GM18499 (cell line): ENCODE measurements at regions not wholly inside any gene's neighbourhood (a gene's known extent, or its start where the extent isn't known, plus 50 kb on each side); places are given as distances from the start of the nearest gene placed in this dataset.

Experiments used
- ATAC-seq: cut with Tn5 transposase; IDR thresholded peaks from one replicate; pipeline ENCODE4 v1.9.1; 2021; ENCODE audit warnings: moderate number of reproducible peaks; ENCODE audit not compliant: insufficient read depth, unreplicated experiment

DNA sequence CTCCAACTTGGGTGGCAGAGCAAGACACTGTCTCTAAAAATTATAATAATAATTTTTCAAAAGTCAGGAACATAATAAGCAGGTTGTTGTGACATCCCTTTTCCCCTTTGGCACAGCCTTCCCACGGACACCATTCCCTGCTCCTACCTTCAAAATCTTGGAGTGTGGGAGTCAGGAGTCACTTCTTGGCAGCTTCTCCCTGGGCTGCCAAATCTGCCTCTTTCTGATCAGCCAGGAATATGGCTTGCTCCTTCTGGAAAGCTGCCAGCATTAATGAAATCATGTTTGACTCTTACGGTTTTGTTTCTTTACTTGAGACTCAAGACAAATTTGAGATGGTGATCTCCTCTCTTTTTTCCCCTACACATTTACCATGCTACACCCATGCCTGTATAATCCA is 391.4 kb upstream of the SYT1 start:
- ATAC-seq: no peak

GRCh38 chr12:78473561-78473960 is 391.0 kb upstream of the SYT1 start:
- ATAC-seq: no peak

DNA sequence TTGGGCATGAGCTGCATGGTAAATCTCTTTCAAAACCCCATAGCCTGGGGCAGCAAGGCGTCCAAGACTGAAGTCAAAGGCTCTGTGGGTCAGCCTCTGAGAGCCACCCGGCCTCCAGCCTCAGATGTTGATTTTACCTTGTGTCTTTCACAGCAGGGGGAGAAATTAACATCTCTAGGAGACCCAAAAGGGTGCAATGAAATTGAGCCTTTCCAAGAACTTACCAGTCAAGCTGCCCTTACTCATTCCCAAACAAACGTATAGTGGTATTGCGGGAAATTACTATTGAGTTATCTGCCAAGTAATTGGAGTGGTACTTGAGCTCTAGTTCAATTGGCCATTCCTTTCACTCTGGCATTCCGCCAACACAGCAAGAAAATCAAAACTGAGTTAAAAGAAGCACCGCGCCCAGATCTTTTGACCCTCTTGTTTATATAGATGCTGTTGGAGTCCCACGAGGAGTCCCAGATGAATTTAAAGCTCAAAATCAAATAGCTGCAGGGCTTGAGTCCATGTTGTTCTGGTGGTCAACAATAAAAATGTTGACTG is 380.7 kb upstream of the SYT1 start:
- ATAC-seq: no peak

GRCh38 chr12:78489990-78490389 is 374.6 kb upstream of the SYT1 start:
- ATAC-seq: no peak

GRCh38 chr12:78490861-78491260 is 373.7 kb upstream of the SYT1 start:
- no peak for ATAC-seq

DNA sequence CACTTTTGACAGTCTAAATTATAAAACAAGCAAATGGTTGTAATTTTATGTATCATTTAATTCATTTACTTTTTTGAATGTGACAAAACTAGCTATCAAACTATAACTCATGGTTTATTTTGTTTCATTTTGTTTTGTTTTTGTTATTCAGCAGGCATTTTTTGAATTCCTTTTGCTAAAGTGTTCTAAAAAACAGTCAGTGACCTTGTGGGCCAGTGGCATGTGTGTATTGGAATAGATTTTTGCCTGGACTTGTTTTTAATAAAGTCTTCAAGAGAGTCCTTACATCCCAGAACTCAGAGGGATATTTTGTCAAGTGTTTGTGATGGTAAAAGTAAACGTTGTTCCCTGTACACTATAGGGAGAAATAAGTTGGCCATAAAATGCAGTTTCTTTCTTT is 369.7 kb upstream of the SYT1 start:
- ATAC-seq: no peak

GRCh38 chr12:78501825-78502224 is 362.7 kb upstream of the SYT1 start:
- no peak for ATAC-seq

DNA sequence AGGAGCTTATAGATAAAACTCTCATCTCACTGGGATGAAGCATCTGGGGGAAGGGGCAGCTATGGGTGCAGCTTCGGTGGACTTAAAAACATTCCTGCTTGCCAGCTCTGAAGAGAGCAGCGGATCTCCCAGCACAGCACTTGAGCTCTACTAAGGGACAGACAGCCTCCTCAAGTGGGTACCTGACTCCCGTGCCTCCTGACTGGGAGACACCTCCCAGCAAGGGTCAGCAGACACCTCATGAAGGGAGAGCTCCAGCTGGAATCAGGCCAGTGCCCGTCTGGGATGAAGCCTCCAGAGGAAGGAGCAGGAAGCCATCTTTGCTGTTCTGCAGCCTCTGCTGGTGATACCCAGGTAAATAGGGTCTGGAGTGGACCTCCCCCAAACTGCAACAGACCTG is 345.2 kb upstream of the SYT1 start:
- no peak for ATAC-seq

DNA sequence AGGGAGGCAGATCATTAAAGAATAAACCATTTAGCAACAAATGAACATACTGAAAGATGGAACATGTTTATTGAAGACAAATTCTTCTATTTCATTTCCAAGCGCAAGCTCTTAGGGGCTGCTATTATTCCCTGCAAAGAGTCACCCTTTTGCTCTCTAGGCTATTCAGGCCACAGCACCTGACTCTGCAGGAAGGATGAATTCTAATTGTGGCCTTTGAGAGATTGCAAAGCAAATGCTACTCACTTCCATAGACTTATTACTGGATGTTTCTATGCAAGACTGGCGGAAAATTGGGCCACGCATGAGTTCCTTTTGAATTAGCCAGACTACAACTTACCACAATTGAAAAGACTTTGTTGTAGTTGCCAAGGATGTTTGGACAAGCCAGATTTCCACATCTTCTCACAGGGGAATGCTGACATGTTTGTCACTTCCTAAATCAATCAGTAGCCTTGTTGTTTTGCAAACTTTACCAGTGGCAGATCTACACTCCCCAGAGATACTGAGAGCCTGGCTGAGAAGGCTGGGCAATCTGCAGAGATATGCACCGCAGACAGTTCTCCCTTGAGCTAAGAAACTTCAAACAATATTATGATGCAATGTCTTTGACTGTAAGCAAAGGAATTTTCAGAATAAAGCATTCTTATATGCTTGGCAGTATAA is 334.3 kb upstream of the SYT1 start:
- ATAC-seq: no peak

GRCh38 chr12:78531831-78532458 is 332.6 kb upstream of the SYT1 start:
- ATAC-seq: no peak

DNA sequence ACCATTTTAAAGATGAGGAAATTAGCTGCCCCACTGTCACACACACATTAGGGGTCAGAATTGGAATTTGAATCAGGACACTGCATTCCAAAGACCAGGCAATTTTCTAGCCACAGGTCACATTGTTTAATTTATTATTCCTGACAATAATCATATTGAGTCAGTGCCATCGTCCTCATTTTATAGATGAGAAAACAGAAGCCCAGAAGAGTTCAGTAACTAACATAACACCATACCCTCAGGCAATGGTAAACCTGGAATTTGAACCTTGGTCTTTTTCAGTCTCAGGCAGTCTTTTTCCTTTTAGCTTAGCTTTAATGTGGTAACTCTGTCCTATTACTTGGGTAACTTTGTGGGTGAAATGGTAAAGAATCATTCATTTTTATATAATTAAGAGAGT is 330.3 kb upstream of the SYT1 start:
- no peak for ATAC-seq

DNA sequence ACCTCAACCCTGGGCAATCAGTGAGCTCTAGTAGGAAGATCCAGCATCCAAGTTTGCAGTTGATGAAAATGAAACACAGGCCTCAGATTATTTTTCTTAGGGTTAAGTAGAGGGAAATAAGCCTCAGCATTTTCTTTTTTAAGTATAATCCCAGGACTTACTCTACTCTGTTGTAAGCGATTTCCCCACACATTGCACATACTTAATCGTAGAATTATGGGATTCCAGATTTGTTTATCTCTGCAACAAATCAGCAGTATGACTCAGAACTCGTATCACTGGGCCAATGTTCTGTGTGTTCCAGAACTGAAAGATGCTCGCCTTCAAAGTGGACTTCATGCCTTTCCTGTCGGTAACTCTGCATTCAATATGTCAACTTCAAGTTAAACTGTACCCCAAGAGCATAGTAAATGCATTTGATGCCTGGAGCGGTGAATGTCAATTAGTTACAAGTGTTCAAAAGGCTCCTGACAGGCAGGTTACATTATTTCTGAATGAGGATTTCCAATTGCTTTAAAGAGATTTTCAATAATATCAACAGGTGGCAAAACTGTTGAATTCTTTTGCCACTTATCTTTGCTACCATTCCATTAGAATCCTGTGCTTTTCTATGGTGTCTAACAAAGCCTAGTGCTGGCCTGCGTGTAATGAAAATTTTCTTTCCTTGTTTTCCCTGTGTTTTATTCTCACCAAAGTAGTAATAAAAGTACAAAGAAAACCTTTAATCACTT is 323.8 kb upstream of the SYT1 start:
- ATAC-seq: no peak

DNA sequence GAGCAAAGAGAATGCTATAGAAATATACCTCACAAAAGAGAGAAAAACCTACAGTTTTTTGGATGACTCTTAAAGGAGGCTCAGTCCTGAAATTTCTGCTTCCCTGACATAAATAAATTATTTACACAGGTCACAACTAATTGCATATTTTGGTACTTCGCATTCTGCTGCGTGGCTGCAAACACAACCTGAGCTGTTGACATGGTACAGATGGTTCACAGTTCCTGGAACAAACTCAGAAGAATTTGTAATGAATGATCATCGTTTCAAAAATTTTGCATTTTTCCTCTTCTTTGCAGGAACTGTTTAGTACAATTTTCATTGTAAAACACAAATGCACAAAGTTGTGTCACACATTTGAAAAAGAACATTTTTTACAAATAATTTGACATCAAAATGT is 313.7 kb upstream of the SYT1 start:
- no peak for ATAC-seq

- ATAC-seq: no peak
These were observed 308.8 kb upstream of the SYT1 start for GRCh38 chr12:78555802-78556201.

- ATAC-seq: no peak
These were observed 307.9 kb upstream of the SYT1 start for GRCh38 chr12:78556651-78557050.

DNA sequence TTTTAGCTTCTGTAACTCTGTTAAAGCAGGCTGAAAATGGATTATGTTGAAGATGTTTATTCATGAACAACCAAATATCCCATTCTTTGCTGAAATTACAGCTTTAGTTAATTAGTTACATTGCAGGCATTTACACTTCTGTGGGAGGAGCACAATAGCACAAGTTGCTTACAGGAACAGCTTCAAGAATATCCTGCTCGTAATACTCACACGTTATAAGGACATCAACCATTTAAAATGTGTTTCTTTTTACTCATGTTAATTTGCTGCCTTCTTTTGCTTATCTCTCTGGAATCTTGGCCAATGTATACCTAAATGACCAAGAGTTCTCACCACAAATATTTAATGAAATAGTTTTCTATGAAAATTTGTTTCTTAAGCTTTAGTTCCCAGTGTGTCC is 305.2 kb upstream of the SYT1 start:
- no peak for ATAC-seq

DNA sequence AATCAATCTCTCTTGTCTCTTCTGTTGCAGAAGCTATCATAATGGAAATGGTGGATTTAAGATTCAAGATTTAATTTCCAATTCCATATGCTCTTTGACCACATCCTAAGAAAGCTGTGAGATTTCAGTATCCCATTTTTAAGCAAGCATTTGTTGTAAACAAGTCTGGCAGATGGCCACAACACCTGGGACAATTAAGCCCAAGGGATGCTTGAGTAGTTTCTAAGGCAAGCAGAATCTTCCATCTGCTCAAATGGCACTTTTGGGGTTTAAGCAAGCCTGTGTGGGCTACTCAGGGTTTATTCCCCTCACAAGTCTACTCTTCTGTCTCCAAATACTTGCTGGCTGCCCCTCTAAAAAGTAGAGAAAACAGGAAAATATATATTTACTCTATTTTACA is 304.7 kb upstream of the SYT1 start:
- ATAC-seq: no peak

DNA sequence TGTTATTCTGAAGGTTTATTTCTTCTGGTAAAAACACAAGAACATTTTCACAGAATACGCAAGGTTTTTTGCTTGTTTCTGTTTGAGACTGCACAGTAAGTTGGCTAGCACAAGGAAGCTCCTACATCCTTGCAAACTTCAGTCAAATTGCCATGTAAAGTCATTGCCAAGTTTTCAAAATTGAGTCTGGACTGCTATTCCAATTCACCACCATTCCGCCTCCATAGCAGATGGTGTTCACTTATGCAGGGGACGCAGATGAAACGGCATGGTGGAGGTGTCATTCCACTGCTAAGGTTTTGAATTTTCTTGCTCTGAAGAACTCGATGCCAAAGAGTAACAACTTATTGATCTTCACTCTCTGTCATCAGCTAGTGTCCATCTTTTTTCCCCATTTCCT is 303.9 kb upstream of the SYT1 start:
- no peak for ATAC-seq

GRCh38 chr12:78562368-78563205 is 302.0 kb upstream of the SYT1 start:
- ATAC-seq: no peak

DNA sequence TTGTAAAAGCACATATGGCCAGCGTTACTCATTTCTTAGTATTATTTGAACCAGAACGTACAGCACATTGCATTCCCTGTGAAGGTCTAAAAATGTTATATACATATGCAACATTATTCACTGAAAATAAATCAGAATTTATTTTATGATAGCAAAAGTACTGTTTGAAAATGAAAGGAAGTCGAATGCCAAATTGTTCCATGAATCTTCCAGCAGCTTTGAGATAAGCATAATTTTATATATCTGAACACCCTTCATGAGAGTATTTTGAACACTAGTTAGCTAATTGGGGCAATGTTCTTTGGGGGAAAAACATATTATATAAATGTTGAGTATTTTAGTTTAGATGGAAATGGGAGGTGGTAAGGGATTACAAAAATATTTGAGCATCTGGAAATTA is 300.7 kb upstream of the SYT1 start:
- no peak for ATAC-seq

- no peak for ATAC-seq
These were observed 298.1 kb upstream of the SYT1 start for GRCh38 chr12:78566456-78566855.
